ENCODE measurements at regions not wholly inside any gene's neighbourhood (a gene's known extent, or its start where the extent isn't known, plus 50 kb on each side); places are given as distances from the start of the nearest gene placed in this dataset.

DNA sequence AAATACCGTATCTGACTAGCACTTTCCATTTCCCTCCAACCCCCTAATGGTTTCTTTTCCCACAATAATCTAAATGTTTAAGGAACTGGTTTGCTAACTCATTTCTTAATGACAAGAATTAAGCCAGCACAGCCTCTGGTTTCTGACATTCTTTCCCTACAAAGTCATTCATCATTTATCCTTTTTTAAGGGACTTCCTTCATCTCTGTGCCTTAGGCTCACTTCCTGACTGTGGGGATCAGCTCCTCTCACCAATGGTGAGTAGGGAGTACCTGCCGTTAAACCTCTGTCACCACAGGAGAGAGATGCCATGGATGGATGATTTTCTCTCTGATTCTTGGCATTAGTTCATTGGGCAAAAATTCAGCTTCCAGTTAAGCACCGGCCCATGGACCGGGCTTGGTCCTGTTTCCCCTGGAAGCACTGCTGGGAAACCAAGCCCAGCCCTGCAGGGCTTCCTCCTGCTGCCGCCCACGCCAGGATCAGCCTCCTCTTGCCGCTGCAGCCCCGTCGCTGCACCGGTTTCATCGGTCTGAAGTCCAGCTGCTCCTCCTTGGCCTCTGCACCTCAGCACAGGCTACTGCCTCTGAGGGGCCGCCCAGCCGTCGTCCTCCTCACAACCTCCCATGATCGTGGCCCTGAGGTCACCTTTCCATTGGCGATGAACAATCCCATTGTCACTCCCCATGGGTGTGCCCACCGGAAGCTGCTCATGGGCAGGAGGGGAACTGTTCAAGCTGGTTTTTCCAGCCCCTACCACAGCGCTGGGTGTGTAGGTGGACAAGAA, 64.0 kb upstream of the ZNF516 start:
- no peaks in the 10 kb centered on the region for H3K36me3 ChIP-seq (ENCODE audit: control insufficient read depth in 2 of 2, insufficient read depth in 2 of 2, low read length in 2 of 2)
- H3K9me3 ChIP-seq (ENCODE audit: control insufficient read depth in 2 of 2, low read length in 2 of 2) = no peaks in the 10 kb centered on the region
- H3K4me1 ChIP-seq (ENCODE audit: control insufficient read depth, insufficient read depth, low read length) = peaks cover under 1% of the 10 kb centered on the region
- H3K27me3 ChIP-seq (ENCODE audit: control insufficient read depth in 1 of 2, insufficient read depth in 2 of 2, low read length in 2 of 2) = peaks cover 0 to 4% of the 10 kb centered on the region in 2 donors
- H3K9ac ChIP-seq (ENCODE audit: low read length in 2 of 2) = no peak overlapping the region
- H3K27ac ChIP-seq (ENCODE audit: low read length) = no peak overlapping the region
- H3K4me3 ChIP-seq (ENCODE audit: low read length in 2 of 2) = no peak overlapping the region

DNA sequence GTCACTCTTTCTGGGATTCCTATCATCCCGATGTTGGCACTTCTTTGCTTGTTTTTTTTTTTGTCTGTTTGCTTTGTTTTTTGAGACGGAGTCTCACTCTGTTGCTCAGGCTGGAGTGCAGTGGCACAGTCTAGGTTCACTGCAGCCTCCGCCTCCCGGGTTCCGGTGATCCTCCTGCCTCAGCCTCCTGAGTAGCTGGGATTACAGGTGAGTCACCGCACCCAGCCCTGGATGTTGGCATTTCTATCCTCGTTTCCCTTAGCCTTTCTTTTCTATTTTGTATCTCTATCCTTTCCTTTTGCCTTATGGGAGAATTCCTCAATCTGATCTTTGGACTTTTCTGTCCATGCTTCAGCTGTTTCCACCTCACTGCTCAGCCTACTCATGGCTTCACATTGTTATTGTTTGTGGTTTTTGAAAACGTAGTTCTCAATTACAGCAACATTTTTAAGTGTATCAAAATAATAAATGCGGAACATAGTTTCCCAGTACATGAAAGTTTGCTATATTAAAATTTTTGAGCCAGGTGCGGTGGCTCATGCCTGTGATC, 62.1 kb upstream of the ZNF516 start:
- Histone ChIP-seq H3K36me3 (ENCODE audit: control insufficient read depth in 2 of 2, insufficient read depth in 2 of 2, low read length in 2 of 2) (no peaks in the 10 kb centered on the region), H3K27me3 (ENCODE audit: control insufficient read depth in 1 of 2, insufficient read depth in 2 of 2, low read length in 2 of 2) (peaks cover 0 to 4% of the 10 kb centered on the region in 2 donors), H3K4me1 (ENCODE audit: control insufficient read depth, insufficient read depth, low read length) (no peaks in the 10 kb centered on the region), H3K9ac (ENCODE audit: low read length in 2 of 2) (no peak overlapping the region), H3K9me3 (ENCODE audit: control insufficient read depth in 2 of 2, low read length in 2 of 2) (no peaks in the 10 kb centered on the region), H3K4me3 (ENCODE audit: low read length in 2 of 2) (no peak overlapping the region), H3K27ac (ENCODE audit: low read length) (no peak overlapping the region)

- Histone ChIP-seq H3K36me3 (ENCODE audit: control insufficient read depth in 2 of 2, insufficient read depth in 2 of 2, low read length in 2 of 2) (no peaks in the 10 kb centered on the region), H3K27me3 (ENCODE audit: control insufficient read depth in 1 of 2, insufficient read depth in 2 of 2, low read length in 2 of 2) (peaks cover 0 to 2% of the 10 kb centered on the region in 2 donors), H3K9ac (ENCODE audit: low read length in 2 of 2) (no peak overlapping the region), H3K4me3 (ENCODE audit: low read length in 2 of 2) (no peak overlapping the region), H3K4me1 (ENCODE audit: control insufficient read depth, insufficient read depth, low read length) (no peaks in the 10 kb centered on the region), H3K9me3 (ENCODE audit: control insufficient read depth in 2 of 2, low read length in 2 of 2) (no peaks in the 10 kb centered on the region), H3K27ac (ENCODE audit: low read length) (no peak overlapping the region)
Observed at GRCh38 chr18:76554547-76555222, 59.6 kb upstream of the ZNF516 start.

DNA sequence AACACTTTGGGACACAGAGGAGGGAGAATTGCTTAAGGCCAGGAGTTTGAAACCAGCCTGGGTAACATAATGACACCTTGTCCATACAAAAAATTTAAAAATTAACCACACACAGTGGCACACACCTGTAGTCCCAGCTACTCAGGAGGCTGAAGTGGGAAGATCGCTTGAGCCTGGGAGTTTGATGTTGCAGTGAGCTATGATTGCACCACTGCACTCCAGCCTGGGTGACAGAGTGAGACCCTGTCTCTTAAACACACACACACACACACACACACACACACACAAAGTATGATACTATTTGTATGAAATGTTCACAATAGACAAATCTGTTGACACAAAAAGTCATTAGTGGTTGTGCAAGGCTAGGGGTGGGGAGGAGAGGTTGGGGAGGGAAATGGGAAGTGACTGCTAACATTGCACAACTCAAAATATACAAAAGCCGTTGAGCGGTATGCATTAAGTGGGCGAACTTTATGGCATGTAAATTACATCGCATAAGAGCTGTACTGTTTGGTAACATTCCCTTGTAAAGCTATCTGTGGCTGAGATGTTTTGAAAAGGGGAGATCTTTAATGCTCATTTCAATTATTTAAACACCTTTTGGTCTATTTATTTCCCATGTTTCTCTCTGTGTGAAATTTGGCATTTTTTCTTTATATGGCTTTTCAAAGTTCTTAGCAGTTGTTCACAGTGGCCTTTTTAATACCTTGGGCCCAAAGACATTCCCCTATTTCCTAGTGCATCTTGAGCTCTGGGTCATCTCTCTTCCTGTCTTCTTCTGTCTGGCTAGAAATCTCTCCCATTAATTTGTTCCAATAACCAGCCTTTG, 58.9 kb upstream of the ZNF516 start:
- H3K4me1 ChIP-seq (ENCODE audit: control insufficient read depth, insufficient read depth, low read length) = no peaks in the 10 kb centered on the region
- H3K4me3 ChIP-seq (ENCODE audit: low read length in 2 of 2) = no peak overlapping the region
- H3K9me3 ChIP-seq (ENCODE audit: control insufficient read depth in 2 of 2, low read length in 2 of 2) = no peaks in the 10 kb centered on the region
- no peak overlapping the region for H3K9ac ChIP-seq (ENCODE audit: low read length in 2 of 2)
- no peaks in the 10 kb centered on the region for H3K27me3 ChIP-seq (ENCODE audit: control insufficient read depth in 1 of 2, insufficient read depth in 2 of 2, low read length in 2 of 2)
- H3K27ac ChIP-seq (ENCODE audit: low read length) = no peak overlapping the region
- no peaks in the 10 kb centered on the region for H3K36me3 ChIP-seq (ENCODE audit: control insufficient read depth in 2 of 2, insufficient read depth in 2 of 2, low read length in 2 of 2)

DNA sequence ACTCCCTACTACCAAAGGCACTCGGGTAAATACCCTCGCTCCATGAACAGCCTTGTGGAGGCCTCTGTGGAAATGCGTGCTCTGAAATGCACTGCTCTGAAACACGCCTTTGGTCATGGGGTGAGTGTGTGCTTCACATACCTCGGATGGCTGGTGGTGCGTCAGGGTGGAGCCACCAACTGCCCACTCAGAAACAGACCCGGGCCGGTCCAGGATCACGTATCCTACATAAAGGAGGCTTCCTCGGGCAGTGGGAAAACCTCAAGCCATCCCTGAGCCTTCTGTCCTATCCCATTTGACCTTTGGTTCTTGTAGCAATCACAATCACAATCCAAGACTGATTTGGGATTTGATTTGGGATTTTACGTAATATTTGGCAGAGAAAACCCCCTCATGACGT, 53.5 kb upstream of the ZNF516 start:
- H3K36me3 ChIP-seq (ENCODE audit: control insufficient read depth in 2 of 2, insufficient read depth in 2 of 2, low read length in 2 of 2) = no peaks in the 10 kb centered on the region
- no peaks in the 10 kb centered on the region for H3K4me1 ChIP-seq (ENCODE audit: control insufficient read depth, insufficient read depth, low read length)
- no peak overlapping the region for H3K4me3 ChIP-seq (ENCODE audit: low read length in 2 of 2)
- no peaks in the 10 kb centered on the region for H3K9me3 ChIP-seq (ENCODE audit: control insufficient read depth in 2 of 2, low read length in 2 of 2)
- H3K27me3 ChIP-seq (ENCODE audit: control insufficient read depth in 1 of 2, insufficient read depth in 2 of 2, low read length in 2 of 2) = no peaks in the 10 kb centered on the region
- H3K27ac ChIP-seq (ENCODE audit: low read length) = no peak overlapping the region
- H3K9ac ChIP-seq (ENCODE audit: low read length in 2 of 2) = no peak overlapping the region

DNA sequence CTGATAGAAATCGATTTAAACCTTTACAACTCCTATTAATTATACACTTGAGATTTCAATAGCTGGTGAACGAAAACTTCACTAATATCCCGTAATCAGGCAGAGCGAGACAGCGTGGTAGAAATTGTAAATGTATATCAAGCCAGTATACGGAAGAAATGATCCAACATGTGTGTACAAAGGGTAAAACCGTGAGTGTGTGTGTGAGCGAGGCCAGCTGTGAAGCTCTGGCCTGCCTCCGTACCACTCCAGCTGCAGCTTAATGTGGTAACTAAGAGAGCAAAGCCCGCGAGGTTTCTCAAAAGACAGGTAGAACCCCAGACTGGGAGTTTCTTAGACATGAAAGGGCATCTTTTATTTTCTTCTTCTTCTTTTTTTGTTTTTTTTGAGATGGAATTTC, 52.3 kb upstream of the ZNF516 start:
- H3K36me3 ChIP-seq (ENCODE audit: control insufficient read depth in 2 of 2, insufficient read depth in 2 of 2, low read length in 2 of 2) = no peaks in the 10 kb centered on the region
- no peak overlapping the region for H3K27ac ChIP-seq (ENCODE audit: low read length)
- no peak overlapping the region for H3K4me3 ChIP-seq (ENCODE audit: low read length in 2 of 2)
- H3K27me3 ChIP-seq (ENCODE audit: control insufficient read depth in 1 of 2, insufficient read depth in 2 of 2, low read length in 2 of 2) = no peaks in the 10 kb centered on the region
- H3K4me1 ChIP-seq (ENCODE audit: control insufficient read depth, insufficient read depth, low read length) = no peaks in the 10 kb centered on the region
- H3K9ac ChIP-seq (ENCODE audit: low read length in 2 of 2) = no peak overlapping the region
- H3K9me3 ChIP-seq (ENCODE audit: control insufficient read depth in 2 of 2, low read length in 2 of 2) = no peaks in the 10 kb centered on the region

- H3K9me3 ChIP-seq (ENCODE audit: control insufficient read depth in 2 of 2, low read length in 2 of 2) = no peaks in the 10 kb centered on the region
- no peak overlapping the region for H3K9ac ChIP-seq (ENCODE audit: low read length in 2 of 2)
- no peaks in the 10 kb centered on the region for H3K36me3 ChIP-seq (ENCODE audit: control insufficient read depth in 2 of 2, insufficient read depth in 2 of 2, low read length in 2 of 2)
- H3K27ac ChIP-seq (ENCODE audit: low read length) = no peak overlapping the region
- H3K4me3 ChIP-seq (ENCODE audit: low read length in 2 of 2) = no peak overlapping the region
- H3K27me3 ChIP-seq (ENCODE audit: control insufficient read depth in 1 of 2, insufficient read depth in 2 of 2, low read length in 2 of 2) = no peaks in the 10 kb centered on the region
- H3K4me1 ChIP-seq (ENCODE audit: control insufficient read depth, insufficient read depth, low read length) = no peaks in the 10 kb centered on the region
Observed at GRCh38 chr18:76546436-76546835, 51.4 kb upstream of the ZNF516 start.

- Histone ChIP-seq H3K9me3 (ENCODE audit: control insufficient read depth in 2 of 2, low read length in 2 of 2) (no peaks in the 10 kb centered on the region), H3K4me3 (ENCODE audit: low read length in 2 of 2) (no peak overlapping the region), H3K27me3 (ENCODE audit: control insufficient read depth in 1 of 2, insufficient read depth in 2 of 2, low read length in 2 of 2) (peaks cover 0 to under 1% of the 10 kb centered on the region in 2 donors), H3K27ac (ENCODE audit: low read length) (no peak overlapping the region), H3K4me1 (ENCODE audit: control insufficient read depth, insufficient read depth, low read length) (no peaks in the 10 kb centered on the region), H3K9ac (ENCODE audit: low read length in 2 of 2) (no peak overlapping the region), H3K36me3 (ENCODE audit: control insufficient read depth in 2 of 2, insufficient read depth in 2 of 2, low read length in 2 of 2) (no peaks in the 10 kb centered on the region)
Observed at GRCh38 chr18:76546088-76546435, 51.0 kb upstream of the ZNF516 start.

GRCh38 chr18:76545433-76546087, 50.5 kb upstream of the ZNF516 start:
- H3K27ac ChIP-seq (ENCODE audit: low read length) = no peak overlapping the region
- no peak overlapping the region for H3K9ac ChIP-seq (ENCODE audit: low read length in 2 of 2)
- no peaks in the 10 kb centered on the region for H3K36me3 ChIP-seq (ENCODE audit: control insufficient read depth in 2 of 2, insufficient read depth in 2 of 2, low read length in 2 of 2)

More at GRCh38 chr18:76545433-76546087, 50.5 kb upstream of the ZNF516 start:
- H3K4me1 ChIP-seq (ENCODE audit: control insufficient read depth, insufficient read depth, low read length) = no peaks in the 10 kb centered on the region
- no peaks in the 10 kb centered on the region for H3K9me3 ChIP-seq (ENCODE audit: control insufficient read depth in 2 of 2, low read length in 2 of 2)
- H3K4me3 ChIP-seq (ENCODE audit: low read length in 2 of 2) = no peak overlapping the region
- H3K27me3 ChIP-seq (ENCODE audit: control insufficient read depth in 1 of 2, insufficient read depth in 2 of 2, low read length in 2 of 2) = peaks cover 0 to 4% of the 10 kb centered on the region in 2 donors
